Stimulated activated memory B cell treated with anti-CD40 and anti-IgM and Interleukin-4, amounts not matched to agents 10 μg/mL and 1 μg/mL and 100 μg/mL, for 72 hours (primary cell): ENCODE measurements at regions not wholly inside any gene's neighbourhood (a gene's known extent, or its start where the extent isn't known, plus 50 kb on each side); places are given as distances from the start of the nearest gene placed in this dataset.

ENCODE experiments used
- ATAC-seq: fragments of 150-1000 bp; cut with Tn5 transposase; 2 replicates; pipeline ENCODE4 v1.10.0; 2021
- H3K27ac Mint-ChIP-seq: one replicate; pipeline ENCODE4 v1.8.0; 2022; ENCODE audit warnings: mild to moderate bottlenecking, mixed read lengths
- H3K27me3 Mint-ChIP-seq: one replicate; pipeline ENCODE4 v1.8.0; 2022; ENCODE audit warnings: mixed read lengths
- H3K36me3 Mint-ChIP-seq: one replicate; pipeline ENCODE4 v1.8.0; 2022; ENCODE audit warnings: mixed read lengths
- H3K4me1 Mint-ChIP-seq: one replicate; pipeline ENCODE4 v1.8.0; 2022; ENCODE audit warnings: mixed read lengths
- H3K4me3 Mint-ChIP-seq: one replicate; pipeline ENCODE4 v1.8.0; 2022; ENCODE audit warnings: mild to moderate bottlenecking, moderate library complexity, mixed read lengths
- H3K9me3 Mint-ChIP-seq: one replicate; pipeline ENCODE4 v1.8.0; 2022; ENCODE audit warnings: mixed read lengths

GRCh38 chr2:17328161-17328560 lies 190.1 kb downstream of the RAD51AP2 start:
- ATAC-seq, result no peak
- Mint-ChIP-seq H3K27me3 (peaks cover 15% of the 10 kb centered on the region), H3K4me1 (no peaks in the 10 kb centered on the region), H3K36me3 (no peaks in the 10 kb centered on the region), H3K4me3 (no peak overlapping the region), H3K27ac (no peak overlapping the region), H3K9me3 (no peaks in the 10 kb centered on the region)

GRCh38 chr2:17327649-17328048 lies 190.6 kb downstream of the RAD51AP2 start:
- Mint-ChIP-seq H3K27me3 (peaks cover 17% of the 10 kb centered on the region), H3K36me3 (no peaks in the 10 kb centered on the region), H3K9me3 (no peaks in the 10 kb centered on the region), H3K4me1 (no peaks in the 10 kb centered on the region), H3K4me3 (no peak overlapping the region), H3K27ac (no peak overlapping the region)
- no peak for ATAC-seq

GRCh38 chr2:17326717-17327116 lies 191.5 kb downstream of the RAD51AP2 start:
- Mint-ChIP-seq H3K36me3 (no peaks in the 10 kb centered on the region), H3K4me1 (no peaks in the 10 kb centered on the region), H3K4me3 (no peak overlapping the region), H3K9me3 (no peaks in the 10 kb centered on the region), H3K27ac (no peak overlapping the region), H3K27me3 (peaks cover 17% of the 10 kb centered on the region)
- ATAC-seq, result no peak

GRCh38 chr2:17323697-17324096 lies 194.5 kb downstream of the RAD51AP2 start:
- H3K4me3 Mint-ChIP-seq, result no peak overlapping the region
- no peak for ATAC-seq
- H3K4me1 Mint-ChIP-seq, result no peaks in the 10 kb centered on the region
- no peak overlapping the region for H3K27ac Mint-ChIP-seq
- H3K27me3 Mint-ChIP-seq, result peaks cover 17% of the 10 kb centered on the region
- no peaks in the 10 kb centered on the region for H3K36me3 Mint-ChIP-seq
- H3K9me3 Mint-ChIP-seq, result no peaks in the 10 kb centered on the region

- no peak for ATAC-seq
- Mint-ChIP-seq H3K27ac (no peak overlapping the region), H3K4me1 (no peaks in the 10 kb centered on the region), H3K4me3 (no peak overlapping the region), H3K9me3 (no peaks in the 10 kb centered on the region), H3K27me3 (peaks cover 17% of the 10 kb centered on the region), H3K36me3 (no peaks in the 10 kb centered on the region)
Measured at GRCh38 chr2:17322461-17322860, 195.8 kb downstream of the RAD51AP2 start.

GRCh38 chr2:17319090-17319489 lies 199.2 kb downstream of the RAD51AP2 start:
- no peak for ATAC-seq
- Mint-ChIP-seq H3K9me3 (no peaks in the 10 kb centered on the region), H3K4me1 (no peaks in the 10 kb centered on the region)

GRCh38 chr2:17318013-17318412 lies 200.2 kb downstream of the RAD51AP2 start:
- no peaks in the 10 kb centered on the region for H3K27me3 Mint-ChIP-seq
- H3K4me3 Mint-ChIP-seq, result no peak overlapping the region
- no peaks in the 10 kb centered on the region for H3K36me3 Mint-ChIP-seq
- no peak for ATAC-seq
- H3K27ac Mint-ChIP-seq, result no peak overlapping the region
- H3K4me1 Mint-ChIP-seq, result no peaks in the 10 kb centered on the region
- no peaks in the 10 kb centered on the region for H3K9me3 Mint-ChIP-seq

More at GRCh38 chr2:17319090-17319489, 199.2 kb downstream of the RAD51AP2 start:
- Mint-ChIP-seq H3K36me3 (no peaks in the 10 kb centered on the region), H3K27ac (no peak overlapping the region), H3K4me3 (no peak overlapping the region), H3K27me3 (peaks cover 10% of the 10 kb centered on the region)

GRCh38 chr2:17317439-17317976 lies 200.7 kb downstream of the RAD51AP2 start:
- H3K36me3 Mint-ChIP-seq, result no peaks in the 10 kb centered on the region
- no peak for ATAC-seq
- no peaks in the 10 kb centered on the region for H3K9me3 Mint-ChIP-seq
- H3K27me3 Mint-ChIP-seq, result no peaks in the 10 kb centered on the region
- no peak overlapping the region for H3K27ac Mint-ChIP-seq
- no peaks in the 10 kb centered on the region for H3K4me1 Mint-ChIP-seq
- H3K4me3 Mint-ChIP-seq, result no peak overlapping the region

GRCh38 chr2:17313261-17313660 lies 205.0 kb downstream of the RAD51AP2 start:
- Mint-ChIP-seq H3K9me3 (no peaks in the 10 kb centered on the region), H3K27ac (no peak overlapping the region), H3K4me3 (no peak overlapping the region), H3K27me3 (no peaks in the 10 kb centered on the region), H3K36me3 (no peaks in the 10 kb centered on the region), H3K4me1 (peaks cover 6% of the 10 kb centered on the region)
- no peak for ATAC-seq

GRCh38 chr2:17311771-17312511 lies 206.3 kb downstream of the RAD51AP2 start:
- H3K4me3 Mint-ChIP-seq, result no peak overlapping the region
- H3K9me3 Mint-ChIP-seq, result no peaks in the 10 kb centered on the region
- H3K4me1 Mint-ChIP-seq, result peaks cover 6% of the 10 kb centered on the region
- H3K36me3 Mint-ChIP-seq, result no peaks in the 10 kb centered on the region
- H3K27me3 Mint-ChIP-seq, result no peaks in the 10 kb centered on the region
- no peak overlapping the region for H3K27ac Mint-ChIP-seq
- no peak for ATAC-seq

- Mint-ChIP-seq H3K9me3 (no peaks in the 10 kb centered on the region), H3K27ac (no peak overlapping the region), H3K27me3 (no peaks in the 10 kb centered on the region), H3K4me3 (no peak overlapping the region), H3K36me3 (no peaks in the 10 kb centered on the region), H3K4me1 (peaks cover 6% of the 10 kb centered on the region)
- ATAC-seq, result no peak
Measured at GRCh38 chr2:17311106-17311619, 207.1 kb downstream of the RAD51AP2 start.

- peak; percentile 76 for ATAC-seq
- H3K36me3 Mint-ChIP-seq, result no peaks in the 10 kb centered on the region
- H3K27ac Mint-ChIP-seq, result no peak overlapping the region
- no peaks in the 10 kb centered on the region for H3K9me3 Mint-ChIP-seq
- no peaks in the 10 kb centered on the region for H3K27me3 Mint-ChIP-seq
- H3K4me1 Mint-ChIP-seq, result peaks cover 6% of the 10 kb centered on the region
- H3K4me3 Mint-ChIP-seq, result no peak overlapping the region
Measured at GRCh38 chr2:17309741-17310339, 208.4 kb downstream of the RAD51AP2 start.

GRCh38 chr2:17309181-17309580 lies 209.1 kb downstream of the RAD51AP2 start:
- no peaks in the 10 kb centered on the region for H3K9me3 Mint-ChIP-seq
- no peak for ATAC-seq
- H3K27me3 Mint-ChIP-seq, result no peaks in the 10 kb centered on the region
- H3K36me3 Mint-ChIP-seq, result no peaks in the 10 kb centered on the region
- H3K27ac Mint-ChIP-seq, result no peak overlapping the region
- H3K4me1 Mint-ChIP-seq, result peaks cover 6% of the 10 kb centered on the region
- H3K4me3 Mint-ChIP-seq, result no peak overlapping the region

GRCh38 chr2:17306706-17307105 lies 211.5 kb downstream of the RAD51AP2 start:
- ATAC-seq, result no peak

GRCh38 chr2:17306219-17306618 lies 212.0 kb downstream of the RAD51AP2 start:
- H3K4me1 Mint-ChIP-seq, result peaks cover 6% of the 10 kb centered on the region
- H3K27ac Mint-ChIP-seq, result no peak overlapping the region
- no peaks in the 10 kb centered on the region for H3K27me3 Mint-ChIP-seq
- H3K9me3 Mint-ChIP-seq, result no peaks in the 10 kb centered on the region
- ATAC-seq, result no peak
- no peak overlapping the region for H3K4me3 Mint-ChIP-seq
- no peaks in the 10 kb centered on the region for H3K36me3 Mint-ChIP-seq

More at GRCh38 chr2:17306706-17307105, 211.5 kb downstream of the RAD51AP2 start:
- H3K4me3 Mint-ChIP-seq, result no peak overlapping the region
- H3K4me1 Mint-ChIP-seq, result peaks cover 6% of the 10 kb centered on the region
- no peak overlapping the region for H3K27ac Mint-ChIP-seq
- H3K9me3 Mint-ChIP-seq, result no peaks in the 10 kb centered on the region
- H3K36me3 Mint-ChIP-seq, result no peaks in the 10 kb centered on the region
- H3K27me3 Mint-ChIP-seq, result no peaks in the 10 kb centered on the region

GRCh38 chr2:17303521-17303920 lies 214.7 kb downstream of the RAD51AP2 start:
- H3K36me3 Mint-ChIP-seq, result no peaks in the 10 kb centered on the region
- H3K27ac Mint-ChIP-seq, result no peak overlapping the region
- H3K9me3 Mint-ChIP-seq, result no peaks in the 10 kb centered on the region
- H3K4me3 Mint-ChIP-seq, result no peak overlapping the region
- no peaks in the 10 kb centered on the region for H3K4me1 Mint-ChIP-seq
- no peak for ATAC-seq
- no peaks in the 10 kb centered on the region for H3K27me3 Mint-ChIP-seq
